Mammary epithelial cell (primary cell): ENCODE measurements at regions not wholly inside any gene's neighbourhood (a gene's known extent, or its start where the extent isn't known, plus 50 kb on each side); places are given as distances from the start of the nearest gene placed in this dataset.

Source experiments
- CTCF ChIP-seq, 2 donors: IDR thresholded peaks in 1 of 2; conservative IDR thresholded peaks in 1 of 2; 2 replicates each; pipeline ENCODE4 v1.5.1; 2011 to 2012; ENCODE audit warnings: inconsistent platforms in 2 of 2, low read length in 2 of 2, mild to moderate bottlenecking in 2 of 2, control low read depth in 1 of 2, low read depth in 1 of 2; ENCODE audit not compliant: insufficient read depth in 1 of 2; ENCODE audit errors: extremely low read depth in 1 of 2
- EZH2 ChIP-seq: IDR thresholded peaks from 2 replicates; pipeline ENCODE4 v1.6.1; 2012; ENCODE audit warnings: low read length, inconsistent platforms, borderline replicate concordance

- no peak for TF ChIP-seq EZH2
- TF ChIP-seq CTCF (conservative IDR thresholded peaks at IDR 0.05 in 1 of 2, IDR thresholded peaks at IDR 0.05 in 1 of 2; ENCODE audit: extremely low read depth in 1 of 2, insufficient read depth in 1 of 2, low read depth in 1 of 2, low read length in 2 of 2) = no peak
Observed at GRCh38 chr3:161745741-161746140, 249.1 kb downstream of the OTOL1 start.
